GM21529 (cell line): ENCODE measurements at regions not wholly inside any gene's neighbourhood (a gene's known extent, or its start where the extent isn't known, plus 50 kb on each side); places are given as distances from the start of the nearest gene placed in this dataset.

Experiments
- ATAC-seq: cut with Tn5 transposase; IDR thresholded peaks from one replicate; pipeline ENCODE4 v1.9.1; 2021; ENCODE audit not compliant: unreplicated experiment

GRCh38 chr2:49515996-49516782, 361.9 kb upstream of the FSHR start:
- no peak for ATAC-seq

DNA sequence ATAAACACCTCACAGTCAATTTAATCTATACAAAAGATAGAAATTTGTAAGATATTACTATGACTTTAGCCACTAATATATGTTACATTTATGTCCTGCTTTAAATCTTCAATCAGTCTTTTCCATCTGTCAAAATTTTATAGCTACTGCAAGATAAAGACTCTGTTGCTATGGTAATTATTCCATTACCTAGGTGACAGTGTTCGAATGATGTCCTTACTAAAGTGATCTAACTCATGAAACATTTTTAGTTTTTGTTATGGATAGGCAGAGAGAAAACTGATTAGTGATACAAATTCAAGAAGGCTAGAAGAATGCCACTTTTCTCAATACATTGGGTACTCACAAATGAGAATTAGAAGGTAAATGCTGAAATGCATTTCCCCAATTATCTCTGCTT, 359.9 kb upstream of the FSHR start:
- no peak for ATAC-seq

GRCh38 chr2:49490710-49491109, 336.4 kb upstream of the FSHR start:
- ATAC-seq = peak; percentile 47

GRCh38 chr2:49487139-49487538, 332.8 kb upstream of the FSHR start:
- no peak for ATAC-seq

GRCh38 chr2:49480520-49480919, 326.2 kb upstream of the FSHR start:
- ATAC-seq = no peak

GRCh38 chr2:49465157-49465831, 311.0 kb upstream of the FSHR start:
- no peak for ATAC-seq

DNA sequence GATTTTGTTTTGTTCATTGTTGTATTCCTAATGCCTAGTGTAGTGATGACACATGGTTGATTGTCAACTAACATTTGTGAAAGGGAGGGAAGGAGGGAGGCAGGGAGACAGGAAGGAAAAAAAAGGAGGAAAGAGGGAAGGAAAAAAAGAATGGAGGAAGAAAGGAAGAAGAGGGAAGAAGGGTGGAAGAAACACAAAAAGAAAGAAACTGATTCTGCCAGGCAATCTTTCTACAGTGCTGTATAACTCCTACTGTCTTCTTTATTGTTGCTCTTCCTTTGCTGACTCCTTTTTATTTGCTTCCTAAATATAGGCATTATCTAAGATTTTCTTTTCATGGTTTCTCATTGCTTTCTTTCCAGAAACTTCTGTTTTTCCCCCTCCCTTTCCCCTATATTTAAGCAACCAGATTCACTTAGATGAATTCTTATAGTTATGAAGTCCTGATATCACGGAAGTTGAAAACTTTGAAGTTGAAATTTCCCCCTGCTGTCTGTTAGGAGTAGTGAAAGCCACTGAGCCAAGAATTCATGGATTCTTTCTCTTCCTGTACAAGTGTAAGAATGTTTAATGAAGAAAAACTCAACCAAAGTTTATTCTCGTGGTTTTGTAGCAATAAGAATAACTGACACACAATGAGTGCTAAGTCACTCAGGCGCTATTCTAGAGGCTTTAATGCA, 305.1 kb upstream of the FSHR start:
- ATAC-seq = no peak

- ATAC-seq = no peak
Measured at GRCh38 chr2:49444005-49444404, 289.7 kb upstream of the FSHR start.

DNA sequence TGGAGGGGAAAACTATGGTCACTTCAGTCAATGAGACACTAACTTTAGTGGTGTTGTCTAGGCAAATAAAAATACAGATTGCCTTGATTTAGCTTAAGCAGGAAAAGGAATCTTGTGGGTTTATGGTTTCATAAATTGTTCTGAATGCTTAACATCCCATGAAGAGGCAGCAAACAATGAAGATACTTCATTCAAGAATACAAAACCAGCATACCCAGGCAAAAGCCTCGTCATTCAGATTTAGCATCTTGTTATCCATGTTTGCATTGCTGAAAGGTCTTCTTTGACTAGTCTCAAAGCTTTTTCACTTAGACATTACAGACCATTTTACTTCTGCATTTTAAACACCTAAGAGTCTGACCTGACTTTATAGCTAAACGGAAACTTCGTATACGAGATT, 272.7 kb upstream of the FSHR start:
- no peak for ATAC-seq

DNA sequence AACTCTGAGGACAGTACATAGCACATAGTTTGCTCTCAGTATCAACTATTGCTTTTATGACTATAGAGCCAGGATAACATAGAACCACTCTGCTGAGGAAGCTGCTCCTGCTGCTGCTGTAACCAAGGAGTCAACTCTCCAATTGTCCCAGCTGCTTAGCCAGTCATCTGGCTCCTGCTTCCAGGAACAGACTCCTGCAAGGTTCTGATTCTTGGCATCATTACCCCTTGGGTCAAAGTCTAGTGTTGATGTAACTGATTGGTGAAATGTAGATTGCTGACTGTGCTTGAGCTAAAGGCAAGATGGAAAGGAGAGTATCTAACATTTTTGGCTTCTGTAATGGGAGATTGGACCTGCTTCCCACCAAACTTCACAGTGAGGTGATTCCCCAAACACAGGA, 261.9 kb upstream of the FSHR start:
- no peak for ATAC-seq

GRCh38 chr2:49404108-49404507, 249.8 kb upstream of the FSHR start:
- no peak for ATAC-seq

DNA sequence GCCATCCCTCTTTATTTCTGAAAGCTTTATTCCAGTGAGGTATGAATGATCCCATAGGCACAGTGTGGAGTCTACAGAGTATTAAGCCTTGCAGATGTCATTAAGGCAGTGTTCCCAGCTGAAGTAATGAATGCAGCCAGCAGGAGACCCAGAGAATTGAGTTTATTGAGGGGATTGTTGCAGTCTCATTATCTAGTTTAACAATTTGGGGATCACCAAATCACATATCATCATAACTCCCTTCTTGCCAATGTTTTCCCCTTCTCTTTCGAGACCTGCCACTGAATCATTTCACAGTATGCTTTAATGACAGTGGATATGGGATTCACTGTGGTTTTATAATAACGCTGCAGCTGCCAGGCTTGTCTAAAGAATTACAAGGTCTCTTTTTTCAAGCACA, 249.3 kb upstream of the FSHR start:
- ATAC-seq = no peak

- ATAC-seq = no peak
Measured at GRCh38 chr2:49379406-49379805, 225.1 kb upstream of the FSHR start.

GRCh38 chr2:49371128-49371701, 216.9 kb upstream of the FSHR start:
- ATAC-seq = no peak

DNA sequence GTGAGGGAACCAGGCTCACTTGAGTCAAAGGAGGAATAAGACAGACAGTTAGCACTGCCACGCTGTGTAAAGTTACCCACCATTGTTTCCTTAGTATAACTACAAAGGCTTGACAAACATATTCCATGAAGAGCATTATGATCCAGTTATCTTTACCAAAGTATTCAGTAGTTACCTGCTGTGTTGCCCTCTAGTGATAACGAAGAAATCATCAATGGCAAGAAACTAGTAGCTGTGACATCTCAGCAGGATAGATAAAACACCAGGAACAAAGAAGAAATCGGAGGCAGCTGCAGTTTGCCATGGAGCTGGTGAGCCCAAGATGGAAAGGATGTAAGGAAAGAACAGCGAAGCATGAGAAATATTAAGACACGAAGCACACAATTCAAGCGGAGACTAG, 215.3 kb upstream of the FSHR start:
- no peak for ATAC-seq

- no peak for ATAC-seq
Measured at GRCh38 chr2:49369101-49369500, 214.8 kb upstream of the FSHR start.

DNA sequence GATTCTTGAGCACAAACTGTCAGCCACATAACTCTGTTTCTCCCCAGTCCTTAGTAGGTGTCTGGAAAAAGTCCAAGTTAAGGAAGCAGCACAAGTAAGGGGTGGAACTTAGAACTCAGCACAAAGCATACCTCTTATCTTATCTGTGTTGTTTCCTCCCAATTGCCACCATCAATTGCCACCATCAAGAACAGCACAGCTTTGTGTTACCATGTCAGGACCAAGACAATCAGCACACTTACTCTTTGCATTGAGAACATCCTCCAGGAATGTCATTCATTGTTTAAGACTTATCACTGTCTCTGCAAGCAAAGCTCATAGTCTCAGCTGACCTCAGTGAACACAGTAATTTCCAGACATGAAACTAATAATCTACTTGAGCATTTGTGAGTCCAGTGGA, 212.7 kb upstream of the FSHR start:
- ATAC-seq = no peak

GRCh38 chr2:49360407-49360767, 206.1 kb upstream of the FSHR start:
- no peak for ATAC-seq

DNA sequence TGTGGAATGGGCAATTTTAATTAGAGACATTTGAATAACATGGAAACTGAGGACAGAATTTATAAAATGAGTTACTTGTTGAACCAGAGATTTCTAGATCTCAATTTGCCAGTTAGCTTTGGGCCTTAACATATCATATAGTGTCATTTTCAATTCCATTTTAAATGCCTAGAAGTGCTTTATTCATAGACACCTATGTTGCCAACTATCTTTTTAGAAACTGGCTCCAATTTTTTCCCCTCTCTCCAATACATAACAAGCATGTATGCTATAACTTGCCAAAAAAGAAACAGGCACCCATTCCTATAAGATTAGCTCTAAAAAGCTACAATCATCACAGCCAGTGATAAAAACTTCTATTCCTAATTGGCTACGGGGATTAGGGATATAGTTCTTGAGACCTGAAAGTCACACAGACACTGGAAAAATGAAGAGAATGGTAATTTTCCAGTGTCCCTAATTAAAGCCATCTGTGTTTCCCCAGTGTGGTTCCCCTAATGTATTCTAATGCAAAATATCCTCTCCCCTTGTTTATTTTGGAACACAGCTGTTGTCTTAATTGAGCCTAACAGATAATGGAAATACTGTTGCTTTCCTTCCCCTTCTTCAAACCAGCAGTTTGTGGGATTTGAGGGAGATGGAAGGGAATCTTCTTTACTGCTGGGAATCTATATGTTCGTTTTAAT, 205.5 kb upstream of the FSHR start:
- no peak for ATAC-seq

- ATAC-seq = no peak
Measured at GRCh38 chr2:49355611-49356010, 201.3 kb upstream of the FSHR start.

DNA sequence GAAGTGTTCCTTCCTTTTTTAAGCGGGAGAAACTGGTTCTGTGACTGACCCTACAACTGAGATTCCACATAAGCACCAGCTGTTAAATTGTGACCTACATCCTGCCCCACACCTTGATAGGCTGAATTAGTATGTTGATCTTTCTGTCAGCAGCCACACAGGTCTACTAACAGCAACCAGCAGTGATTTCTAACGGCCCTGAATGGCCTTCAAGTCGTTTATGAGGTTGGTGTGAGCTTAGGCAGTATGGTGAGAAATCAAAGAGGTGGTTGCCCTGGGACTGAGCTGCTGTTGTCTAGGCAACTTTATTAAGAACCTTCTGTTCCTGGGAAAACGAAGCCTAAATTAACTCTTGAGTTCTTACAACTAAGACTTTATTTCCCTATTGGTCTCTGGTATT, 197.2 kb upstream of the FSHR start:
- no peak for ATAC-seq
